T-helper 1 cell treated with Interleukin-12 subunit alpha and Interleukin-12 subunit beta and Interleukin-4 antibody, amounts not matched to agents 30 μg/mL and 1 μg/mL, for 36 hours (primary cell): ENCODE measurements at regions not wholly inside any gene's neighbourhood (a gene's known extent, or its start where the extent isn't known, plus 50 kb on each side); places are given as distances from the start of the nearest gene placed in this dataset.

Experiments
- H3K27ac Mint-ChIP-seq: one replicate; pipeline ENCODE4 v1.8.0; 2021; ENCODE audit warnings: mild to moderate bottlenecking, mixed read lengths
- H3K27me3 Mint-ChIP-seq: one replicate; pipeline ENCODE4 v1.8.0; 2021; ENCODE audit warnings: low read depth, mixed read lengths
- H3K36me3 Mint-ChIP-seq: one replicate; pipeline ENCODE4 v1.8.0; 2021; ENCODE audit warnings: low read depth, mixed read lengths
- H3K4me1 Mint-ChIP-seq: one replicate; pipeline ENCODE4 v1.8.0; 2021; ENCODE audit warnings: low read depth, mixed read lengths
- H3K4me3 Mint-ChIP-seq: one replicate; pipeline ENCODE4 v1.8.0; 2021; ENCODE audit warnings: mild to moderate bottlenecking, moderate library complexity, mixed read lengths
- H3K9me3 Mint-ChIP-seq: one replicate; pipeline ENCODE4 v1.8.0; 2021; ENCODE audit warnings: mixed read lengths

- H3K4me3 Mint-ChIP-seq, result no peak overlapping the region
- H3K27ac Mint-ChIP-seq, result no peak overlapping the region
- no peaks in the 10 kb centered on the region for H3K36me3 Mint-ChIP-seq
- H3K9me3 Mint-ChIP-seq, result no peaks in the 10 kb centered on the region
- peaks cover 9% of the 10 kb centered on the region for H3K27me3 Mint-ChIP-seq
- H3K4me1 Mint-ChIP-seq, result no peaks in the 10 kb centered on the region
Measured at GRCh38 chr6:167509853-167510220, 185.0 kb downstream of the TTLL2 start.

- Mint-ChIP-seq H3K9me3 (no peaks in the 10 kb centered on the region), H3K4me3 (no peak overlapping the region), H3K4me1 (no peaks in the 10 kb centered on the region), H3K27ac (no peak overlapping the region), H3K36me3 (no peaks in the 10 kb centered on the region), H3K27me3 (peaks cover 9% of the 10 kb centered on the region)
Measured at GRCh38 chr6:167510648-167511047, 185.8 kb downstream of the TTLL2 start.

DNA sequence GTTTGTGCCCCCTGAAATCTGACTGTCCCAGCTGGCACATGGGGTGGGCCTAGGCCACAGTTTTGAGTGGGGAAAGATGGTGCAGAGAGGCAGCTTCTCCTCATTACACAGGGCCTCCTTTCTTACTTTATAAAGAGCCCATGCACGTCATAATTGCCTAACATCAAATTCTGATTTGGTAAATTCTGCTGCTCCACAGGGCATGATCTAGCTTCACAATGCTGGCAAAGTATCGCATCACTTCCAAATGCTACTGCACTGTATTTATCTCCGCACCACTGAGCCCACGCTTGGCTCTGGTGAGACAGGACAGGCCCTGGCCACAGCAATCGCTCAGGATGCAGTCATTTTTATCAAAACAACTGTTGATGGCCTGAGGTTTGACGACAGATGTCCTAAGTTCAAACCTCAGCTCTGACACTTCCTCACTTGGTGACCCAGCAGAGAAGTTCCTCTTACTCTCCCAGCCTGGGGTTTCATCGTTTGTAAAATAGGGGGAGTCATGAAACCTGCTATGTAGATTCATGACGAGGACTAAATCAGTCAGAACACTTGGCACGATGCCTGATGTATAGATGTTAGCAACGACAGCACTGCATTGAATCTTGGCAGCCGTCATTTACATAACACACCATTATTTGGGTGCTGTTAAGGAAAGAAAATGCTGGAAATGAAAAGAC, 187.9 kb downstream of the TTLL2 start:
- Mint-ChIP-seq H3K27ac (no peak overlapping the region), H3K4me1 (no peaks in the 10 kb centered on the region), H3K27me3 (peaks cover 9% of the 10 kb centered on the region), H3K4me3 (no peak overlapping the region), H3K36me3 (no peaks in the 10 kb centered on the region), H3K9me3 (no peaks in the 10 kb centered on the region)

DNA sequence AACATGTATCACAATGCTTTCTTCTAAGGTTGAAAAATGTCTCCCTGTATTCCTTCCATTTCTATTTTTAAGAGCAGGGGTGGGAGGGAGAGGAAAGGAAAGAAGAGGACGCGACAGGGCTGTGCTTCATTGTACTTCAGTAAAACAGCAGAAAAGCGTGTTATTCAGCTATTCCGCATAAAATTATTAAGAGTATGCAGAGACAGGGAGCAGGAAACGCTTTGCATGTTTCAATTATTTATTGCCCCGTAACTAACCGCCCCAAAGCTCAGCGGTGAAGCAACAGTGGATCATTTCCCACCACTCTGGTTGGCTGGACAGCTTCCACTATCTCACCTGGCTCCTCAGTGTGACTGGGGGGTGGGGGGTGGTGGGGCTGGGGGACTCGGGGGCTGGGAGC, 188.9 kb downstream of the TTLL2 start:
- Mint-ChIP-seq H3K27me3 (peaks cover 9% of the 10 kb centered on the region), H3K4me3 (no peak overlapping the region), H3K9me3 (no peaks in the 10 kb centered on the region), H3K27ac (no peak overlapping the region), H3K36me3 (no peaks in the 10 kb centered on the region), H3K4me1 (no peaks in the 10 kb centered on the region)

GRCh38 chr6:167514524-167514923, 189.6 kb downstream of the TTLL2 start:
- Mint-ChIP-seq H3K9me3 (no peaks in the 10 kb centered on the region), H3K4me3 (no peak overlapping the region), H3K36me3 (no peaks in the 10 kb centered on the region), H3K27me3 (peaks cover 9% of the 10 kb centered on the region), H3K4me1 (no peaks in the 10 kb centered on the region), H3K27ac (no peak overlapping the region)

DNA sequence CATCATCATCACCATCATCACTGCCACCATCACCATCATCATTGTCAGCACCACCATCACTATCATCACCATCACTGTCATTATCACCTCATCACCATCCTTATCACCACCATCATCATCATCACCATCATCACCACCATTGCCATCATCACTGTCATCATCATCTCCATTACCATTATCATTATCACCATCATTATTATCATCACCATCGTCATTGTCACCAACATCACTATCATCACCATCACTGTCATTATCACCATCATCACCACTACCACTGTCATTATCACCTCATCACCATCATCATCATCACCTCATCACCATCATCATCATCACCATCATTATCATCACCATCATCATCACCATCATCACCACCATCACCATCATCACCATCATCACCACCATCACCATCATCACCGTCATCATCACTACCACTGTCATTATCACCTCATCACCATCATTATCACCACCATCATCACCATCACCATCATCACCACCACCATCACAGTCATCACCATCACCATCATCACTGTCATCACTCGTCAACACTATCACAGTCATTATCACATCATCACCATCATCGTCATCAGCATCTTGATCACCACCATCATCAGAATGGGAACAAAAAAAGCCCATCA, 191.1 kb downstream of the TTLL2 start:
- Mint-ChIP-seq H3K27me3 (peaks cover 9% of the 10 kb centered on the region), H3K4me3 (no peak overlapping the region), H3K4me1 (no peaks in the 10 kb centered on the region), H3K27ac (no peak overlapping the region), H3K36me3 (no peaks in the 10 kb centered on the region), H3K9me3 (no peaks in the 10 kb centered on the region)

DNA sequence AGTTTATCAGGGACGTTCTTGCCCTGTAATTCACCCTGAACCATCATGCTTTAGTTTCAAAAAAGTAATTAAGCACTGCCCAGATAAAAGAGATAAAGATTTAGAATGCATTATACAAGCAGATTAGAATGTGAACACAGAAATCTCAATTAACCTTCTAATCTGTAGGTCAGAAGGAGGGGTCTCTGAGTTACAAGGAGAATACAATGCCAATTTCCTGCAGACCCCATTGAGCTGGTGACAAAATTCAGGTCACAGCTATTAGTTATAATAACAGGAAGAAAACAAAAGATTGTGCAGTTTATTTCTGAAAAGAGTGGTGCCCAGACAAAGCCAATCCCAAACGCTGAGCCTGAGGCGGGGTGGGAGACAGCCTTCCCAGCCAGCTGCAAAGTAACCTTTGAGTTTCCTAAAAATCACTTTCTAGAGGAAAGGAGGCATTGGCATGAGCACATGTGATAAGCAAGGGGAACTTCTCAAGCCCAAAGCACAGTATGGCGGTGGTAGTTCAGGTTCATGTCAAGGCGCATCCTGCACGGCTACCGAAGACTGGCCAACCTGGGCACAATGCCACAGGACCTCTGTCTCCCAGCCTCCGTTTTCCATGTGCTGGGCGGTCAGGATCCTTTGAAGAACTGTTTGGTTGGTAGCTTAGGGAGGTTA, 192.5 kb downstream of the TTLL2 start:
- Mint-ChIP-seq H3K4me3 (no peak overlapping the region), H3K27me3 (peaks cover 9% of the 10 kb centered on the region), H3K9me3 (no peaks in the 10 kb centered on the region), H3K27ac (no peak overlapping the region), H3K4me1 (no peaks in the 10 kb centered on the region), H3K36me3 (no peaks in the 10 kb centered on the region)

DNA sequence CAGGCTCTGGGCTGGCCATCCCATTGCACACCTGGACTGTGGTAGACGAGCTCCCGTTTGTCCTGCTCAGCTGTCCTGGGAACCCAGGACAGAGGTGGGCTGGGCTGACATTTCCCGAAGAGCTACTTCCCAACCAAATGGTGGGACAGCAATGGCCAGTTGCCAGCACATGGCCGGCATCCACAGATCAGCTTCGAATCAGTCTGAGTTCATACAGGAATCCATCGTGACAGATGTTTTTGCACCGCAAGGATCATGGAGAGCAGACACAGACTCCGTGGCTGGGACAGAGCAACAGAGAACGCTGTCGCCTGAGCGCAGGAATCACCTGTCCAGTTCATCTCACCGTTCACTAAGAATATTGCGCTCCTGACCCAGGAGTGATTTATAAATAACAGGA, 198.5 kb downstream of the TTLL2 start:
- no peaks in the 10 kb centered on the region for H3K9me3 Mint-ChIP-seq

DNA sequence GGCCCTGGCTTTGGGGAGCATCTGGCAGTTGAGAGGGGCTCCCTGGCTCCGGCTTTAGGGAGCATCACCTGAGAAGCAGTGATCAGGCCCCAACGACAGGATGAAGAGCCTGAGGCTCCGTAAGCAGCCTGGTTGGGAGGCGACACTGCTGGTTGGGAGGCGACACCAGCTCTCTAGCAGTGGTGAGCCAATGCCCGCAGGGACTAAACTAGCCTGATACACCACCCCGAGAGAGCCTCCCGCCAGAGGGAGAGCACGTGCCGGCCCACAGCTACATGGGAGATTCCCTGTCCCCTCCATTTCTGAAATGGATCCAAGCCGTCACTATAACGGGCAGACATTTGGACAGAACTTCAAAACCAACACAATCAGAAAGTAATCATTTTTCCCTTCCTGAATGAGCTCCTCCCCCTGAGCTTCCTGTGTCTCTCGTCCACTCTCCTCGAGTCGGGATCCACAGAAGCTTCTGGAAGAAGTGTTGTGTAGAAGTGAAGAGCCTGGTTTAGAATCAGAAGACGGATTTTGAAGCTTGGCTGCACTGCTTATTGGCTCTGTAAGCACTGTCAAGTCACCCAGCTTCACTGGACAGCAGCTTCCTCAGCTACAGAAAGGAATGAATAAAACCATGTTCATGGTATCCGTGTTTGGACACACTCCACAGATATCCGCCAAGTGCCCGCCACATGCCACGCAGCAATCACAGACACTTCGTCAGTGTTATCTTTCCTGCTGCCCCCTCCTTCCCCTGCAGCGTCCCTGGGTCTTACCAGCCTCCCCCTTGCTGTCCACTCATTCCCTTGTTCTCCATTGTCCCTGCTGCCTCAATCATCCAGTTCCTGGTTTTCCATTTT, 199.6 kb downstream of the TTLL2 start:
- Mint-ChIP-seq H3K9me3 (no peaks in the 10 kb centered on the region), H3K27ac (no peak overlapping the region), H3K4me1 (peaks cover 3% of the 10 kb centered on the region), H3K36me3 (no peaks in the 10 kb centered on the region), H3K4me3 (no peak overlapping the region), H3K27me3 (peaks cover 4% of the 10 kb centered on the region)

More for the DNA sequence above, 198.5 kb downstream of the TTLL2 start:
- Mint-ChIP-seq H3K36me3 (no peaks in the 10 kb centered on the region), H3K27me3 (peaks cover 4% of the 10 kb centered on the region), H3K4me1 (peaks cover 1% of the 10 kb centered on the region), H3K27ac (no peak overlapping the region), H3K4me3 (no peak overlapping the region)

DNA sequence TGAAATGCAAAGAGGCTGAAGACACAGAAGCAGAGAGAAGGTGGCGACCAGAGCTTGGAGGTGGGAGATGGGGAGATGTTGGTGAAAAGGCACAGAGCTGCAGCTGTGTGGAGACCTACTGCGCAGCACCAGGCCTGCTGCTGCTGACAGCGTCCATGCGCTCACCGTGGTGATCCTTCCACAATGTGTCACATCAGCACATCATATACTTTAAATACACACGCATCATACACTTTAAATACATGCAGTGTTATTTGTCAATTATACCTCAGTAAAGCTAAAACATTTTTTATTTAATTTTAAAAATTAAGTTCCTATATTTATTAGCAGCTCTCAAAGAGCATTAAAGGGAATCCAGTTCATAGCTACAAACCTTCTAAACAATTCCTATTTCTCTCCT, 200.9 kb downstream of the TTLL2 start:
- Mint-ChIP-seq H3K27me3 (peaks cover 8% of the 10 kb centered on the region), H3K27ac (no peak overlapping the region), H3K4me1 (peaks cover 3% of the 10 kb centered on the region), H3K36me3 (no peaks in the 10 kb centered on the region), H3K4me3 (no peak overlapping the region), H3K9me3 (no peaks in the 10 kb centered on the region)

DNA sequence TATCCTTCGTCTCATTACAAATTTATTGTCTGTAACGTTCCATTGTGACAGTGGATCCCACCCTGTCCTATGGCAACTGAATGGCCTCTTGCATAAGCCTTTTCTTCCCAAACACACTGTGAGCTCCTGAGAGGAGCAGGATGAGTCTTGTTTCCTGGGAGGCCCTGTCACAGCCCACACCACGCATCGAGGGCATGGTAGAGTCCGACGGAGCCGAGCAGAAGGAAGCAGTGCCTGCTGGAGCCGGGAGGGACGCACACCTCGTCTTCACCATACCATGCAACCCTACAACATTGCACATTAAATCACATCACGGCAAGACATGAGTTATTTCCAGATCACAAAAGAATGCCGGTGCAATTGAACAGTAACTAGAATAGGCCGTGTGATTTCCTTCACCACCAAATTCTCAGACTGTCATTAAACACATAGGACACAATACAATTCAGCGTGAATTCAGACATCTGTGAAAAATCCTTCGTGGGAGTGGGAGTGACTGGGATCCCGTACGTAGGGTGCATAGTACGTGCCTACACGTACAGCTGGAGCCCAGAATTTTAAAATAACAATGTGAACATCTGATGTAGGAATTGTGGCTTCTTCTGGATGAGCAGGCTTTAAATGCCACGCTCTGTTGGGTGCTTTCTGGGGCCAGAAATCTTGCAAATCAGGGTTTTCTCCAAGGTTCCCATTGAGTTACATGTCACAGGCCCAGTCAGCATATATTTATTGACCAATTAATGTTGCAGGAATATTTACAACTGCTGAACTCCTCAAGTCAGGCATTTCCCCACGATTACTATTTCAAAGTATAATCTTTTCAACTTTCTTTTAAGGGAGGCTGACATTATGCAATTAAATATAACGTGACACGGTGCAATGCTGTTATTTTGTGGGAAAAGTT, 201.8 kb downstream of the TTLL2 start:
- H3K9me3 Mint-ChIP-seq, result no peaks in the 10 kb centered on the region
- no peak overlapping the region for H3K4me3 Mint-ChIP-seq
- H3K4me1 Mint-ChIP-seq, result peaks cover 3% of the 10 kb centered on the region
- H3K27ac Mint-ChIP-seq, result no peak overlapping the region
- no peaks in the 10 kb centered on the region for H3K36me3 Mint-ChIP-seq
- H3K27me3 Mint-ChIP-seq, result peaks cover 8% of the 10 kb centered on the region

GRCh38 chr6:167528239-167528638, 203.4 kb downstream of the TTLL2 start:
- Mint-ChIP-seq H3K4me3 (no peak overlapping the region), H3K36me3 (no peaks in the 10 kb centered on the region), H3K4me1 (peaks cover 3% of the 10 kb centered on the region), H3K27me3 (peaks cover 8% of the 10 kb centered on the region), H3K27ac (no peak overlapping the region), H3K9me3 (no peaks in the 10 kb centered on the region)

DNA sequence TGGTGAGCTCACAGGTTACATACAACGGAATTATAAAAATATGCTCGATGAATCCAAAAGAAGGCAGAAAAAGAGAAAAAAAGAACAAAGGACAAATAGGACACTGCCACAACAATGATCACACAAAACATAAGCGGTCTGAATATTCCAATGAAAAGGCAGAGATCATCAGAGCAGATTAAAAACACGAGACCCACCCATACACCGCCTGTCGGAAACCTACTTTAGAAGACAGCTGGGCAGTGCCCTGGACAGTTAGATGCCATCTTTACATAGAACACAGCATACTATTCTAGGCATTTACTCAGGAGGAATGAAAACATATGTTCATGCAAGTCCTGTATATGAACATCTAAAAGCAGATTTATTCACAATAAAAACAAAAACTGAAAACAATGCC, 204.1 kb downstream of the TTLL2 start:
- Mint-ChIP-seq H3K27ac (no peak overlapping the region), H3K4me3 (no peak overlapping the region), H3K9me3 (no peaks in the 10 kb centered on the region), H3K27me3 (peaks cover 8% of the 10 kb centered on the region), H3K36me3 (no peaks in the 10 kb centered on the region), H3K4me1 (peaks cover 3% of the 10 kb centered on the region)
